ENCODE measurements at regions not wholly inside any gene's neighbourhood (a gene's known extent, or its start where the extent isn't known, plus 50 kb on each side); places are given as distances from the start of the nearest gene placed in this dataset.
A peak's percentile ranks its signal among the peaks of the same experiment; 100 is the strongest.
"Not testable (repeated sequence)": the region's sequence is repeated elsewhere in the genome, so short reads cannot be mapped to it uniquely, and the experiment has no call there.

GRCh38 chr7:69334701-69335100 lies 263.6 kb upstream of the AUTS2 start:
- DNase-seq (ENCODE audit: low read depth): no peak

- DNase-seq (ENCODE audit: low read depth): no peak
Measured at GRCh38 chr7:69335331-69335730, 262.9 kb upstream of the AUTS2 start.

- no peak for DNase-seq (ENCODE audit: low read depth)
Measured at GRCh38 chr7:69336976-69337375, 261.3 kb upstream of the AUTS2 start.

GRCh38 chr7:69338144-69338543 lies 260.1 kb upstream of the AUTS2 start:
- DNase-seq (ENCODE audit: low read depth): no peak

GRCh38 chr7:69341288-69341687 lies 257.0 kb upstream of the AUTS2 start:
- no peak for DNase-seq (ENCODE audit: low read depth)

- peak; percentile 2 for DNase-seq (ENCODE audit: low read depth)
Measured at GRCh38 chr7:69342154-69342884, 256.0 kb upstream of the AUTS2 start.

GRCh38 chr7:69349291-69349690 lies 249.0 kb upstream of the AUTS2 start:
- DNase-seq (ENCODE audit: low read depth): no peak

GRCh38 chr7:69358163-69358821 lies 240.0 kb upstream of the AUTS2 start:
- DNase-seq (ENCODE audit: low read depth): no peak

- DNase-seq (ENCODE audit: low read depth): no peak
Measured at GRCh38 chr7:69359003-69359700, 239.1 kb upstream of the AUTS2 start.

GRCh38 chr7:69360913-69361312 lies 237.4 kb upstream of the AUTS2 start:
- DNase-seq (ENCODE audit: low read depth): no peak

GRCh38 chr7:69363136-69363535 lies 235.1 kb upstream of the AUTS2 start:
- DNase-seq (ENCODE audit: low read depth): no peak

- DNase-seq (ENCODE audit: low read depth): no peak
Measured at GRCh38 chr7:69364813-69365643, 233.2 kb upstream of the AUTS2 start.

- no peak for DNase-seq (ENCODE audit: low read depth)
Measured at GRCh38 chr7:69365651-69366192, 232.6 kb upstream of the AUTS2 start.

GRCh38 chr7:69367780-69368179 lies 230.5 kb upstream of the AUTS2 start:
- DNase-seq (ENCODE audit: low read depth): peak; percentile 8

- peak; percentile 5 for DNase-seq (ENCODE audit: low read depth)
Measured at GRCh38 chr7:69373171-69374043, 224.9 kb upstream of the AUTS2 start.

GRCh38 chr7:69374044-69374425 lies 224.2 kb upstream of the AUTS2 start:
- DNase-seq (ENCODE audit: low read depth): no peak

GRCh38 chr7:69377191-69377590 lies 221.1 kb upstream of the AUTS2 start:
- DNase-seq (ENCODE audit: low read depth): no peak

GRCh38 chr7:69388452-69389137 lies 209.7 kb upstream of the AUTS2 start:
- DNase-seq (ENCODE audit: low read depth): no peak

GRCh38 chr7:69389216-69389615 lies 209.1 kb upstream of the AUTS2 start:
- DNase-seq (ENCODE audit: low read depth): no peak

- not testable (repeated sequence) for DNase-seq (ENCODE audit: low read depth)
Measured at GRCh38 chr7:69393912-69394311, 204.4 kb upstream of the AUTS2 start.
